GM13977 (cell line): ENCODE measurements at regions not wholly inside any gene's neighbourhood (a gene's known extent, or its start where the extent isn't known, plus 50 kb on each side); places are given as distances from the start of the nearest gene placed in this dataset.
A peak's percentile ranks its signal among the peaks of the same experiment; 100 is the strongest.

Experiments
- DNase-seq: peaks from one replicate; pipeline ENCODE4 v3.0.0; 2012; ENCODE audit warnings: low spot score
- CTCF ChIP-seq: IDR thresholded peaks from 2 replicates; pipeline ENCODE4 v1.5.1; 2012; ENCODE audit warnings: mild to moderate bottlenecking, control low read depth; ENCODE audit not compliant: insufficient read depth; ENCODE audit errors: extremely low read depth, missing control alignments
- in situ Hi-C: fragments of 300-500 bp; cut with MboI; formaldehyde crosslinking; loops from one replicate; pipeline ENCODE4 v1.12.0; 2022; ENCODE audit warnings: low sequenced_read_pairs, low pct_unique_long_range_greater_than_20kb, mixed read lengths, inconsistent platforms; ENCODE audit not compliant: unreplicated experiment

GRCh38 chr1:20432341-20432740 is 53.7 kb downstream of the CAMK2N1 start:
- no peak for TF ChIP-seq CTCF
- no peak for DNase-seq
- in situ Hi-C loops, result no loop called here

GRCh38 chr1:20431176-20431460 is 54.9 kb downstream of the CAMK2N1 start:
- no peak for DNase-seq
- no peak for TF ChIP-seq CTCF
- in situ Hi-C loops, result no loop called here

GRCh38 chr1:20430355-20431175 is 55.4 kb downstream of the CAMK2N1 start:
- TF ChIP-seq CTCF, result peak; percentile 93
- DNase-seq, result peak; percentile 63
- in situ Hi-C loops, result no loop called here

- TF ChIP-seq CTCF, result no peak
- DNase-seq, result no peak
- in situ Hi-C loops, result no loop called here
Measured at GRCh38 chr1:20429296-20429695, 56.7 kb downstream of the CAMK2N1 start.

- in situ Hi-C loops, result no loop called here
- DNase-seq, result no peak
- TF ChIP-seq CTCF, result no peak
Measured at GRCh38 chr1:20428841-20429240, 57.2 kb downstream of the CAMK2N1 start.

GRCh38 chr1:20426923-20427322 is 59.1 kb downstream of the CAMK2N1 start:
- TF ChIP-seq CTCF, result no peak
- in situ Hi-C loops, result no loop called here
- no peak for DNase-seq
